Trophoblast cell (in vitro differentiated cells and primary cell): ENCODE measurements at regions not wholly inside any gene's neighbourhood (a gene's known extent, or its start where the extent isn't known, plus 50 kb on each side); places are given as distances from the start of the nearest gene placed in this dataset.

Experiments
- DNase-seq, 2 donors: peaks; one replicate each; pipeline ENCODE4 v3.0.0-alpha.2; 2016
- H2AFZ ChIP-seq: 2 replicates; pipeline ENCODE4 v1.6.1; 2013; ENCODE audit warnings: low read length, moderate library complexity, mild to moderate bottlenecking; ENCODE audit not compliant: insufficient read depth, poor library complexity
- H2AK5ac ChIP-seq: 2 replicates; pipeline ENCODE4 v1.6.1; 2013; ENCODE audit warnings: mild to moderate bottlenecking, low read length
- H2BK120ac ChIP-seq: 2 replicates; pipeline ENCODE4 v1.6.1; 2013; ENCODE audit warnings: low read length, mild to moderate bottlenecking, moderate library complexity; ENCODE audit not compliant: insufficient read depth, poor library complexity
- H2BK12ac ChIP-seq: 2 replicates; pipeline ENCODE4 v1.6.1; 2013; ENCODE audit warnings: mild to moderate bottlenecking, low read length, moderate library complexity
- H2BK5ac ChIP-seq: 2 replicates; pipeline ENCODE4 v1.6.1; 2013; ENCODE audit warnings: low read length, low read depth, moderate library complexity, mild to moderate bottlenecking; ENCODE audit not compliant: poor library complexity
- H3K14ac ChIP-seq: 2 replicates; pipeline ENCODE4 v1.6.1; 2013; ENCODE audit warnings: mild to moderate bottlenecking, low read length
- H3K18ac ChIP-seq: 2 replicates; pipeline ENCODE4 v1.6.1; 2013; ENCODE audit warnings: mild to moderate bottlenecking, low read length
- H3K23ac ChIP-seq: 2 replicates; pipeline ENCODE4 v1.6.1; 2013; ENCODE audit warnings: low read length
- H3K27ac ChIP-seq: 2 replicates; pipeline ENCODE4 v1.5.1; 2013; ENCODE audit warnings: low read depth, mild to moderate bottlenecking, inconsistent platforms, low read length, moderate library complexity
- H3K27me3 ChIP-seq: 2 replicates; pipeline ENCODE4 v1.6.1; 2013; ENCODE audit warnings: inconsistent platforms, mild to moderate bottlenecking, low read length, moderate library complexity; ENCODE audit not compliant: insufficient read depth
- H3K36me3 ChIP-seq, 2 experiments: 1 replicate in 1 of 2; 2 replicates in 1 of 2; pipeline ENCODE4 v1.6.1; 2013; ENCODE audit warnings: low read length in 2 of 2, mild to moderate bottlenecking in 2 of 2, moderate library complexity in 1 of 2; ENCODE audit not compliant: insufficient read depth in 2 of 2, control insufficient read depth in 1 of 2
- H3K4ac ChIP-seq: 2 replicates; pipeline ENCODE4 v1.6.1; 2013; ENCODE audit warnings: low read depth, mild to moderate bottlenecking, low read length, moderate library complexity
- H3K4me1 ChIP-seq, 2 experiments: 1 replicate in 1 of 2; 2 replicates in 1 of 2; pipeline ENCODE4 v1.6.1; 2013; ENCODE audit warnings: low read length in 2 of 2, mild to moderate bottlenecking in 2 of 2, moderate library complexity in 1 of 2; ENCODE audit not compliant: insufficient read depth in 2 of 2, control insufficient read depth in 1 of 2
- H3K4me2 ChIP-seq: 2 replicates; pipeline ENCODE4 v1.6.1; 2013; ENCODE audit warnings: inconsistent platforms, mild to moderate bottlenecking, low read length, moderate library complexity
- H3K4me3 ChIP-seq: 2 replicates; pipeline ENCODE4 v1.5.1; 2013; ENCODE audit warnings: mild to moderate bottlenecking, low read depth, low read length, inconsistent platforms
- H3K79me1 ChIP-seq: one replicate; pipeline ENCODE4 v1.6.1; 2013; ENCODE audit warnings: low read length
- H3K79me2 ChIP-seq: 2 replicates; pipeline ENCODE4 v1.6.1; 2013; ENCODE audit warnings: low read length, mild to moderate bottlenecking; ENCODE audit not compliant: control insufficient read depth, insufficient read depth, poor library complexity
- H3K9ac ChIP-seq: 2 replicates; pipeline ENCODE4 v1.6.1; 2013; ENCODE audit warnings: mild to moderate bottlenecking, low read length
- H3K9me3 ChIP-seq: 2 replicates; pipeline ENCODE4 v1.6.1; 2013; ENCODE audit warnings: low read depth, mild to moderate bottlenecking, control low read depth, inconsistent platforms, low read length; ENCODE audit not compliant: insufficient read depth
- H4K12ac ChIP-seq: 2 replicates; pipeline ENCODE4 v1.6.1; 2013; ENCODE audit warnings: low read depth, mild to moderate bottlenecking, low read length, moderate library complexity
- H4K8ac ChIP-seq: 2 replicates; pipeline ENCODE4 v1.6.1; 2013; ENCODE audit warnings: low read depth, mild to moderate bottlenecking, low read length, moderate library complexity
- H4K91ac ChIP-seq: one replicate; pipeline ENCODE4 v1.6.1; 2013; ENCODE audit warnings: low read depth, mild to moderate bottlenecking, low read length, moderate library complexity
- WGBS: extraction: QIAGEN DNeasy Blood & Tissue Kit; methylation state at CpG from one replicate; pipeline ENCODE4 v1.1.7; 2013; ENCODE audit warnings: missing lambda C conversion rate; ENCODE audit not compliant: insufficient read length, insufficient coverage; ENCODE audit errors: extremely low coverage; 5-methylcytosine and 5-hydroxymethylcytosine counted together

- Histone ChIP-seq H3K18ac (no peak overlapping the region), H4K8ac (no peak overlapping the region), H3K9me3 (peaks cover 4% of the 10 kb centered on the region), H3K4me1 (peaks cover 0 to 6% of the 10 kb centered on the region in 2 experiments), H3K14ac (no peak overlapping the region), H4K91ac (no peak overlapping the region), H3K4ac (no peak overlapping the region), H2AFZ (no peak overlapping the region), H3K9ac (no peak overlapping the region), H3K79me1 (no peaks in the 10 kb centered on the region), H2AK5ac (no peak overlapping the region), H4K12ac (no peak overlapping the region), H3K79me2 (no peaks in the 10 kb centered on the region), H3K36me3 (no peaks in the 10 kb centered on the region), H2BK12ac (no peak overlapping the region), H3K27me3 (peaks cover 46% of the 10 kb centered on the region), H3K4me2 (no peak overlapping the region), H3K27ac (no peak overlapping the region), H2BK5ac (no peak overlapping the region), H3K4me3 (no peak overlapping the region), H2BK120ac (no peak overlapping the region), H3K23ac (no peak overlapping the region)
- no peak for DNase-seq
- WGBS = no CpG with 5 or more reads among the region's 15 CpGs
Observed at GRCh38 chr7:155369766-155370165, 72.1 kb downstream of the INSIG1 start.

- Histone ChIP-seq H3K27me3 (peaks cover 59% of the 10 kb centered on the region), H4K91ac (no peak overlapping the region), H2BK5ac (no peak overlapping the region), H3K18ac (no peak overlapping the region), H2AFZ (no peak overlapping the region), H3K9me3 (peaks cover 7% of the 10 kb centered on the region), H4K12ac (no peak overlapping the region), H2BK120ac (no peak overlapping the region), H3K9ac (no peak overlapping the region), H3K36me3 (no peaks in the 10 kb centered on the region), H3K23ac (peak overlapping the region; percentile 47), H3K14ac (no peak overlapping the region), H3K79me1 (no peaks in the 10 kb centered on the region), H3K4me2 (no peak overlapping the region), H4K8ac (no peak overlapping the region), H3K4me1 (peaks cover 0 to 7% of the 10 kb centered on the region in 2 experiments), H3K79me2 (no peaks in the 10 kb centered on the region), H3K4me3 (no peak overlapping the region), H3K27ac (no peak overlapping the region), H3K4ac (no peak overlapping the region), H2AK5ac (no peak overlapping the region), H2BK12ac (no peak overlapping the region)
- WGBS = no CpG with 5 or more reads among the region's 21 CpGs
- DNase-seq = no peak
Observed at GRCh38 chr7:155371331-155371883, 73.7 kb downstream of the INSIG1 start.

- H3K9ac ChIP-seq = no peak overlapping the region
- no peak overlapping the region for H3K27ac ChIP-seq
- no peak overlapping the region for H4K8ac ChIP-seq
- H3K79me1 ChIP-seq = no peaks in the 10 kb centered on the region
- peaks cover 7% of the 10 kb centered on the region for H3K9me3 ChIP-seq
- H3K36me3 ChIP-seq = no peaks in the 10 kb centered on the region
- no peak overlapping the region for H3K23ac ChIP-seq
- H2AK5ac ChIP-seq = no peak overlapping the region
- H3K79me2 ChIP-seq = no peaks in the 10 kb centered on the region
- no peak overlapping the region for H4K12ac ChIP-seq
- H3K14ac ChIP-seq = no peak overlapping the region
- peaks cover 0 to 7% of the 10 kb centered on the region in 2 experiments for H3K4me1 ChIP-seq
- no CpG with 5 or more reads among the region's 82 CpGs for WGBS
- no peak overlapping the region for H3K4me2 ChIP-seq
- H3K4ac ChIP-seq = no peak overlapping the region
- no peak overlapping the region for H2BK120ac ChIP-seq
- H2BK12ac ChIP-seq = no peak overlapping the region
- no peak overlapping the region for H3K18ac ChIP-seq
- no peak overlapping the region for H4K91ac ChIP-seq
- DNase-seq = peak in 1 of 2 donors; percentile 14
- peaks cover 59% of the 10 kb centered on the region for H3K27me3 ChIP-seq
- no peak overlapping the region for H2AFZ ChIP-seq
- H2BK5ac ChIP-seq = no peak overlapping the region
- H3K4me3 ChIP-seq = no peak overlapping the region
Observed at GRCh38 chr7:155371884-155372781, 74.5 kb downstream of the INSIG1 start.

- Histone ChIP-seq H3K23ac (no peak overlapping the region), H3K27ac (no peak overlapping the region), H2AK5ac (no peak overlapping the region), H3K79me1 (no peaks in the 10 kb centered on the region), H3K4me1 (peaks cover under 1 to 7% of the 10 kb centered on the region in 2 experiments), H3K4ac (no peak overlapping the region), H4K91ac (no peak overlapping the region), H2BK12ac (no peak overlapping the region), H3K79me2 (no peaks in the 10 kb centered on the region), H3K4me2 (no peak overlapping the region), H3K18ac (no peak overlapping the region), H3K27me3 (peaks cover 66% of the 10 kb centered on the region), H3K9me3 (peaks cover 7% of the 10 kb centered on the region), H2BK5ac (no peak overlapping the region), H2BK120ac (no peak overlapping the region), H3K9ac (no peak overlapping the region), H3K4me3 (no peak overlapping the region), H3K14ac (no peak overlapping the region), H4K8ac (no peak overlapping the region), H2AFZ (no peak overlapping the region), H3K36me3 (no peaks in the 10 kb centered on the region), H4K12ac (no peak overlapping the region)
- WGBS = no CpG with 5 or more reads among the region's 28 CpGs
- DNase-seq = no peak
Observed at GRCh38 chr7:155372782-155373358, 75.2 kb downstream of the INSIG1 start.
